T-helper 1 cell (primary cell): ENCODE measurements at regions not wholly inside any gene's neighbourhood (a gene's known extent, or its start where the extent isn't known, plus 50 kb on each side); places are given as distances from the start of the nearest gene placed in this dataset.
A peak's percentile ranks its signal among the peaks of the same experiment; 100 is the strongest.
"Not testable (repeated sequence)": the region's sequence is repeated elsewhere in the genome, so short reads cannot be mapped to it uniquely, and the experiment has no call there.

Source experiments
- DNase-seq, 5 donors: peaks; one replicate each; pipeline ENCODE4 v3.0.0-alpha.2; 2012 to 2020

- not testable (repeated sequence) for DNase-seq
These were observed 63.8 kb downstream of the NSUN5 start for GRCh38 chr7:73244782-73245311.

GRCh38 chr7:73234994-73235717 is 73.5 kb downstream of the NSUN5 start:
- peak in 4 of 5 donors; percentile 78 to 91 (median 83) for DNase-seq

- not testable (repeated sequence) for DNase-seq
These were observed 82.9 kb downstream of the NSUN5 start for GRCh38 chr7:73225745-73226144.

GRCh38 chr7:73221724-73222123 is 86.9 kb downstream of the NSUN5 start:
- not testable (repeated sequence) for DNase-seq

- DNase-seq = not testable (repeated sequence)
These were observed 87.8 kb downstream of the NSUN5 start for GRCh38 chr7:73220766-73221370.

GRCh38 chr7:73220357-73220756 is 88.3 kb downstream of the NSUN5 start:
- not testable (repeated sequence) for DNase-seq

GRCh38 chr7:73218802-73219201 is 89.8 kb downstream of the NSUN5 start:
- DNase-seq = not testable (repeated sequence)

GRCh38 chr7:73216046-73216675 is 92.5 kb downstream of the NSUN5 start:
- not testable (repeated sequence) for DNase-seq

GRCh38 chr7:73215232-73215631 is 93.4 kb downstream of the NSUN5 start:
- not testable (repeated sequence) for DNase-seq

- not testable (repeated sequence) for DNase-seq
These were observed 94.2 kb downstream of the NSUN5 start for GRCh38 chr7:73214471-73214870.

GRCh38 chr7:73213076-73213475 is 95.5 kb downstream of the NSUN5 start:
- not testable (repeated sequence) for DNase-seq

GRCh38 chr7:73205594-73205993 is 103.0 kb downstream of the NSUN5 start:
- not testable (repeated sequence) for DNase-seq

GRCh38 chr7:73204898-73205297 is 103.7 kb downstream of the NSUN5 start:
- not testable (repeated sequence) for DNase-seq

GRCh38 chr7:73203312-73203711 is 105.3 kb downstream of the NSUN5 start:
- DNase-seq = not testable (repeated sequence)

- not testable (repeated sequence) for DNase-seq
These were observed 107.4 kb downstream of the NSUN5 start for GRCh38 chr7:73201264-73201663.

GRCh38 chr7:73200518-73201099 is 108.0 kb downstream of the NSUN5 start:
- not testable (repeated sequence) for DNase-seq

- DNase-seq = not testable (repeated sequence)
These were observed 108.2 kb upstream of the SPDYE9 start for GRCh38 chr7:73193991-73194390.

GRCh38 chr7:73190483-73191155 is 104.8 kb upstream of the SPDYE9 start:
- not testable (repeated sequence) for DNase-seq

GRCh38 chr7:73188287-73188686 is 102.4 kb upstream of the SPDYE9 start:
- not testable (repeated sequence) for DNase-seq

- DNase-seq = not testable (repeated sequence)
These were observed 100.9 kb upstream of the SPDYE9 start for GRCh38 chr7:73186589-73187309.

GRCh38 chr7:73176813-73177212 is 91.0 kb upstream of the SPDYE9 start:
- not testable (repeated sequence) for DNase-seq

GRCh38 chr7:73175322-73175721 is 89.5 kb upstream of the SPDYE9 start:
- not testable (repeated sequence) for DNase-seq
